ENCODE measurements at regions not wholly inside any gene's neighbourhood (a gene's known extent, or its start where the extent isn't known, plus 50 kb on each side); places are given as distances from the start of the nearest gene placed in this dataset.
"Not testable (repeated sequence)": the region's sequence is repeated elsewhere in the genome, so short reads cannot be mapped to it uniquely, and the experiment has no call there.

GRCh38 chr12:74595696-74596095 lies 58.1 kb downstream of the ATXN7L3B start:
- Histone ChIP-seq H3K9ac (ENCODE audit: low read length) (no peak overlapping the region), H3K27me3 (ENCODE audit: insufficient read depth, low read length) (no peaks in the 10 kb centered on the region), H3K9me3 (ENCODE audit: insufficient read depth, low read depth, low read length) (peaks cover 5% of the 10 kb centered on the region), H3K79me2 (ENCODE audit: control insufficient read depth, insufficient read depth, low read length, poor library complexity) (no peaks in the 10 kb centered on the region), H3K79me1 (ENCODE audit: low read length) (no peaks in the 10 kb centered on the region), H3K18ac (ENCODE audit: low read length) (no peak overlapping the region), H2BK12ac (ENCODE audit: low read length) (no peak overlapping the region), H2BK5ac (ENCODE audit: low read depth, low read length, poor library complexity) (no peak overlapping the region), H2AK5ac (ENCODE audit: low read length) (no peak overlapping the region), H2AFZ (ENCODE audit: insufficient read depth, low read length, poor library complexity) (no peak overlapping the region), H3K4me1 (ENCODE audit: control insufficient read depth in 1 of 2, insufficient read depth in 2 of 2, low read length in 2 of 2) (no peaks in the 10 kb centered on the region), H2BK120ac (ENCODE audit: insufficient read depth, low read length, poor library complexity) (no peak overlapping the region), H4K91ac (ENCODE audit: low read depth, low read length) (no peak overlapping the region), H3K4me3 (ENCODE audit: low read depth, low read length) (no peak overlapping the region), H3K4me2 (ENCODE audit: low read length) (no peak overlapping the region), H3K14ac (ENCODE audit: low read length) (no peak overlapping the region), H3K4ac (ENCODE audit: low read depth, low read length) (no peak overlapping the region), H3K27ac (ENCODE audit: low read depth, low read length) (no peak overlapping the region), H4K8ac (ENCODE audit: low read depth, low read length) (no peak overlapping the region), H4K12ac (ENCODE audit: low read depth, low read length) (no peak overlapping the region), H3K23ac (ENCODE audit: low read length) (no peak overlapping the region), H3K36me3 (ENCODE audit: control insufficient read depth in 1 of 2, insufficient read depth in 2 of 2, low read length in 2 of 2) (no peaks in the 10 kb centered on the region)
- DNase-seq = no peak

- no peaks in the 10 kb centered on the region for H3K27me3 ChIP-seq (ENCODE audit: insufficient read depth, low read length)
- H4K12ac ChIP-seq (ENCODE audit: low read depth, low read length) = no peak overlapping the region
- H4K91ac ChIP-seq (ENCODE audit: low read depth, low read length) = no peak overlapping the region
- H2BK12ac ChIP-seq (ENCODE audit: low read length) = no peak overlapping the region
- H3K4ac ChIP-seq (ENCODE audit: low read depth, low read length) = no peak overlapping the region
- no peak overlapping the region for H3K27ac ChIP-seq (ENCODE audit: low read depth, low read length)
- no peak overlapping the region for H3K23ac ChIP-seq (ENCODE audit: low read length)
- H3K4me3 ChIP-seq (ENCODE audit: low read depth, low read length) = no peak overlapping the region
- no peak overlapping the region for H3K9ac ChIP-seq (ENCODE audit: low read length)
- no peaks in the 10 kb centered on the region for H3K4me1 ChIP-seq (ENCODE audit: control insufficient read depth in 1 of 2, insufficient read depth in 2 of 2, low read length in 2 of 2)
- H3K4me2 ChIP-seq (ENCODE audit: low read length) = no peak overlapping the region
- H3K79me2 ChIP-seq (ENCODE audit: control insufficient read depth, insufficient read depth, low read length, poor library complexity) = no peaks in the 10 kb centered on the region
- no peak overlapping the region for H3K14ac ChIP-seq (ENCODE audit: low read length)
- H2BK5ac ChIP-seq (ENCODE audit: low read depth, low read length, poor library complexity) = no peak overlapping the region
- H4K8ac ChIP-seq (ENCODE audit: low read depth, low read length) = no peak overlapping the region
- no peak overlapping the region for H2BK120ac ChIP-seq (ENCODE audit: insufficient read depth, low read length, poor library complexity)
- H3K9me3 ChIP-seq (ENCODE audit: insufficient read depth, low read depth, low read length) = peaks cover 5% of the 10 kb centered on the region
- H2AFZ ChIP-seq (ENCODE audit: insufficient read depth, low read length, poor library complexity) = no peak overlapping the region
- no peak overlapping the region for H3K18ac ChIP-seq (ENCODE audit: low read length)
- no peaks in the 10 kb centered on the region for H3K36me3 ChIP-seq (ENCODE audit: control insufficient read depth in 1 of 2, insufficient read depth in 2 of 2, low read length in 2 of 2)
- H2AK5ac ChIP-seq (ENCODE audit: low read length) = no peak overlapping the region
- no peaks in the 10 kb centered on the region for H3K79me1 ChIP-seq (ENCODE audit: low read length)
- DNase-seq = no peak
Observed at GRCh38 chr12:74598819-74599218, 61.2 kb downstream of the ATXN7L3B start.

GRCh38 chr12:74599932-74600331 lies 62.3 kb downstream of the ATXN7L3B start:
- H2AK5ac ChIP-seq (ENCODE audit: low read length) = no peak overlapping the region
- WGBS (ENCODE audit: extremely low coverage, insufficient coverage, insufficient read length) = no CpG with 5 or more reads among the region's 1 CpG
- no peak overlapping the region for H3K23ac ChIP-seq (ENCODE audit: low read length)
- no peaks in the 10 kb centered on the region for H3K79me1 ChIP-seq (ENCODE audit: low read length)
- H2BK120ac ChIP-seq (ENCODE audit: insufficient read depth, low read length, poor library complexity) = no peak overlapping the region
- H3K4me2 ChIP-seq (ENCODE audit: low read length) = no peak overlapping the region
- no peak overlapping the region for H2AFZ ChIP-seq (ENCODE audit: insufficient read depth, low read length, poor library complexity)
- no peak overlapping the region for H2BK5ac ChIP-seq (ENCODE audit: low read depth, low read length, poor library complexity)
- H4K91ac ChIP-seq (ENCODE audit: low read depth, low read length) = no peak overlapping the region
- no peaks in the 10 kb centered on the region for H3K27me3 ChIP-seq (ENCODE audit: insufficient read depth, low read length)
- no peak overlapping the region for H3K4me3 ChIP-seq (ENCODE audit: low read depth, low read length)
- H3K36me3 ChIP-seq (ENCODE audit: control insufficient read depth in 1 of 2, insufficient read depth in 2 of 2, low read length in 2 of 2) = no peaks in the 10 kb centered on the region
- no peak overlapping the region for H3K18ac ChIP-seq (ENCODE audit: low read length)
- no peaks in the 10 kb centered on the region for H3K79me2 ChIP-seq (ENCODE audit: control insufficient read depth, insufficient read depth, low read length, poor library complexity)
- H3K27ac ChIP-seq (ENCODE audit: low read depth, low read length) = no peak overlapping the region
- H3K14ac ChIP-seq (ENCODE audit: low read length) = no peak overlapping the region
- no peak overlapping the region for H4K12ac ChIP-seq (ENCODE audit: low read depth, low read length)
- H3K9ac ChIP-seq (ENCODE audit: low read length) = no peak overlapping the region
- H3K4me1 ChIP-seq (ENCODE audit: control insufficient read depth in 1 of 2, insufficient read depth in 2 of 2, low read length in 2 of 2) = no peaks in the 10 kb centered on the region
- H4K8ac ChIP-seq (ENCODE audit: low read depth, low read length) = no peak overlapping the region
- peaks cover 5% of the 10 kb centered on the region for H3K9me3 ChIP-seq (ENCODE audit: insufficient read depth, low read depth, low read length)
- H2BK12ac ChIP-seq (ENCODE audit: low read length) = no peak overlapping the region
- DNase-seq = no peak
- no peak overlapping the region for H3K4ac ChIP-seq (ENCODE audit: low read depth, low read length)

GRCh38 chr12:74600817-74601216 lies 63.2 kb downstream of the ATXN7L3B start:
- not testable (repeated sequence) for H4K91ac ChIP-seq (ENCODE audit: low read depth, low read length); H3K23ac ChIP-seq (ENCODE audit: low read length); H3K18ac ChIP-seq (ENCODE audit: low read length); H2AK5ac ChIP-seq (ENCODE audit: low read length); H2BK5ac ChIP-seq (ENCODE audit: low read depth, low read length, poor library complexity); H3K79me1 ChIP-seq (ENCODE audit: low read length); H3K36me3 ChIP-seq (ENCODE audit: control insufficient read depth in 1 of 2, insufficient read depth in 2 of 2, low read length in 2 of 2); H4K12ac ChIP-seq (ENCODE audit: low read depth, low read length); H3K4ac ChIP-seq (ENCODE audit: low read depth, low read length); H3K4me2 ChIP-seq (ENCODE audit: low read length); H2BK120ac ChIP-seq (ENCODE audit: insufficient read depth, low read length, poor library complexity); H2BK12ac ChIP-seq (ENCODE audit: low read length); H3K27me3 ChIP-seq (ENCODE audit: insufficient read depth, low read length); H3K79me2 ChIP-seq (ENCODE audit: control insufficient read depth, insufficient read depth, low read length, poor library complexity); H4K8ac ChIP-seq (ENCODE audit: low read depth, low read length); H3K27ac ChIP-seq (ENCODE audit: low read depth, low read length); H3K14ac ChIP-seq (ENCODE audit: low read length); H3K4me3 ChIP-seq (ENCODE audit: low read depth, low read length); H3K9me3 ChIP-seq (ENCODE audit: insufficient read depth, low read depth, low read length); H3K4me1 ChIP-seq (ENCODE audit: control insufficient read depth in 1 of 2, insufficient read depth in 2 of 2, low read length in 2 of 2); DNase-seq; H2AFZ ChIP-seq (ENCODE audit: insufficient read depth, low read length, poor library complexity); H3K9ac ChIP-seq (ENCODE audit: low read length)
